H1 (cell line): ENCODE measurements at regions not wholly inside any gene's neighbourhood (a gene's known extent, or its start where the extent isn't known, plus 50 kb on each side); places are given as distances from the start of the nearest gene placed in this dataset.

Experiments
- CTCF ChIA-PET: fragments of 300-600 bp; sonication (Branson Sonifier 250); formaldehyde crosslinking; loops from one replicate; lab custom pipeline; 2021; ENCODE audit not compliant: partially characterized antibody; lab: Charles Lee
- POLR2A ChIA-PET: fragments of 300-600 bp; sonication (Branson Sonifier 250); formaldehyde crosslinking; loops from one replicate; lab custom pipeline; 2021; ENCODE audit warnings: inconsistent platforms; ENCODE audit not compliant: partially characterized antibody; lab: Charles Lee
- DNase-seq, 2 experiments: peaks; one replicate each; pipeline versions ENCODE4 v3.0.0 to v3.0.0-alpha.2; 2010 to 2022; ENCODE audit warnings: low spot score in 2 of 2, low read depth in 1 of 2, mixed read lengths in 1 of 2
- FAIRE-seq: peaks from 2 replicates; lab custom pipeline; 2011; peaks lifted over from hg19 to GRCh38; lab: Jason Lieb, UNC
- H2AFZ ChIP-seq: 2 replicates; pipeline ENCODE4 v1.8.1; 2012; ENCODE audit warnings: low read length, inconsistent platforms
- H2AK5ac ChIP-seq: 2 replicates; pipeline ENCODE4 v1.6.1; 2013; ENCODE audit warnings: low read depth, low read length
- H2BK120ac ChIP-seq: replicated peaks from 2 replicates; pipeline ENCODE3; 2013; ENCODE audit warnings: low read depth, low read length, inconsistent platforms
- H2BK12ac ChIP-seq: 2 replicates; pipeline ENCODE4 v1.6.1; 2013; ENCODE audit warnings: low read depth, low read length
- H2BK15ac ChIP-seq: 2 replicates; pipeline ENCODE4 v1.6.1; 2013; ENCODE audit warnings: low read length
- H2BK20ac ChIP-seq: 2 replicates; pipeline ENCODE4 v1.6.1; 2013; ENCODE audit warnings: low read length
- H2BK5ac ChIP-seq: 2 replicates; pipeline ENCODE4 v1.6.1; 2013; ENCODE audit warnings: low read depth, low read length
- H3K14ac ChIP-seq: 2 replicates; pipeline ENCODE4 v1.6.1; 2013; ENCODE audit warnings: inconsistent platforms; ENCODE audit not compliant: insufficient read length
- H3K18ac ChIP-seq: 2 replicates; pipeline ENCODE4 v1.6.1; 2013; ENCODE audit warnings: low read length; ENCODE audit errors: extremely low read depth
- H3K23ac ChIP-seq: 2 replicates; pipeline ENCODE4 v1.6.1; 2013; ENCODE audit warnings: inconsistent platforms; ENCODE audit not compliant: insufficient read length
- H3K23me2 ChIP-seq: 2 replicates; pipeline ENCODE4 v1.6.1; 2013; ENCODE audit warnings: low read depth, low read length
- H3K27ac ChIP-seq: 2 replicates; pipeline ENCODE4 v1.6.1; 2011; ENCODE audit warnings: low read depth, low read length, inconsistent platforms
- H3K27me3 ChIP-seq, 4 experiments: replicated peaks in 1 of 4; 1 replicate in 1 of 4; 2 replicates in 3 of 4; pipeline versions ENCODE4 v1.6.1 to v1.8.1; 2011 to 2013; ENCODE audit warnings: low read length in 3 of 4, mild to moderate bottlenecking in 3 of 4, inconsistent platforms in 2 of 4, mixed read lengths in 2 of 4, moderate library complexity in 1 of 4; ENCODE audit not compliant: control insufficient read depth in 3 of 4, insufficient read depth in 3 of 4; ENCODE audit errors: extremely low read depth in 1 of 4
- H3K36me3 ChIP-seq, 4 experiments: 2 replicates each; pipeline versions ENCODE4 v1.6.1 to v1.8.1; 2011 to 2013; ENCODE audit warnings: mild to moderate bottlenecking in 4 of 4, low read length in 3 of 4, moderate library complexity in 2 of 4, control low read depth in 1 of 4, inconsistent platforms in 1 of 4; ENCODE audit not compliant: insufficient read depth in 4 of 4, control insufficient read depth in 2 of 4
- H3K4ac ChIP-seq: replicated peaks from 2 replicates; pipeline ENCODE3; 2013; ENCODE audit warnings: low read length, low read depth, mixed read lengths, inconsistent platforms; ENCODE audit not compliant: insufficient read length
- H3K4me1 ChIP-seq, 4 experiments: replicated peaks in 1 of 4; 1 replicate in 1 of 4; 2 replicates in 3 of 4; pipeline versions ENCODE4 v1.6.1 to v1.8.1; 2011 to 2013; ENCODE audit warnings: low read length in 3 of 4, inconsistent platforms in 2 of 4, mixed read lengths in 1 of 4; ENCODE audit not compliant: insufficient read depth in 4 of 4, control insufficient read depth in 3 of 4
- H3K4me2 ChIP-seq, 2 experiments: 2 replicates each; pipeline versions ENCODE4 v1.6.1 to v1.8.1; 2011 to 2013; ENCODE audit warnings: low read depth in 2 of 2, low read length in 2 of 2, control low read depth in 1 of 2, inconsistent platforms in 1 of 2, mild to moderate bottlenecking in 1 of 2; ENCODE audit not compliant: insufficient read depth in 1 of 2
- H3K4me3 ChIP-seq, 4 experiments: fragments of 200-600, 300-600 bp in 1 of 4; sonication (generic), shearing (Covaris generic), sonication (Bioruptor Twin) in 1 of 4; 2 replicates each; pipeline versions ENCODE4 v1.5.1 to v1.8.1; 2011 to 2016; ENCODE audit warnings: low read length in 4 of 4, low read depth in 3 of 4, control low read depth in 2 of 4, inconsistent platforms in 2 of 4, mild to moderate bottlenecking in 2 of 4, mixed read lengths in 1 of 4, moderate library complexity in 1 of 4; ENCODE audit not compliant: insufficient read depth in 2 of 4; ENCODE audit errors: extremely low read depth in 1 of 4
- H3K56ac ChIP-seq: replicated peaks from 2 replicates; pipeline ENCODE3; 2013; ENCODE audit warnings: low read depth, mild to moderate bottlenecking, mixed read lengths, low read length, inconsistent platforms; ENCODE audit not compliant: insufficient read length
- H3K79me1 ChIP-seq: 2 replicates; pipeline ENCODE4 v1.6.1; 2013; ENCODE audit warnings: low read depth, low read length, control low read depth
- H3K79me2 ChIP-seq, 2 experiments: 2 replicates each; pipeline versions ENCODE4 v1.6.1 to v1.8.1; 2012 to 2013; ENCODE audit warnings: low read length in 2 of 2, mild to moderate bottlenecking in 2 of 2, inconsistent platforms in 1 of 2; ENCODE audit not compliant: insufficient read depth in 2 of 2, control insufficient read depth in 1 of 2
- H3K9ac ChIP-seq, 4 experiments: replicated peaks in 1 of 4; 1 replicate in 1 of 4; 2 replicates in 3 of 4; pipeline versions ENCODE4 v1.6.1 to v1.8.1; 2011 to 2013; ENCODE audit warnings: low read depth in 3 of 4, low read length in 3 of 4, control low read depth in 2 of 4, mild to moderate bottlenecking in 2 of 4, moderate library complexity in 2 of 4, inconsistent platforms in 1 of 4; ENCODE audit errors: extremely low read depth in 1 of 4
- H3K9me3 ChIP-seq, 2 experiments: 2 replicates each; pipeline versions ENCODE4 v1.6.1 to v1.8.1; 2012 to 2013; ENCODE audit warnings: mild to moderate bottlenecking in 2 of 2, moderate library complexity in 2 of 2, control low read depth in 1 of 2, inconsistent platforms in 1 of 2, low read depth in 1 of 2, low read length in 1 of 2, mixed read lengths in 1 of 2; ENCODE audit not compliant: insufficient read depth in 2 of 2
- H4K20me1 ChIP-seq, 2 experiments: replicated peaks in 1 of 2; 2 replicates each; pipeline versions ENCODE3 to v1.8.1; 2011 to 2013; ENCODE audit warnings: inconsistent platforms in 2 of 2, low read length in 2 of 2, mild to moderate bottlenecking in 1 of 2; ENCODE audit not compliant: insufficient read depth in 2 of 2, control insufficient read depth in 1 of 2
- H4K5ac ChIP-seq: 2 replicates; pipeline ENCODE4 v1.6.1; 2013; ENCODE audit warnings: low read length, low read depth, mixed read lengths, inconsistent platforms; ENCODE audit not compliant: insufficient read length
- H4K8ac ChIP-seq: 2 replicates; pipeline ENCODE4 v1.8.0; 2013; ENCODE audit warnings: mild to moderate bottlenecking, moderate library complexity, low read length, inconsistent platforms; ENCODE audit not compliant: insufficient read depth; ENCODE audit errors: extremely low read depth
- H4K91ac ChIP-seq: replicated peaks from 2 replicates; pipeline ENCODE3; 2013; ENCODE audit warnings: low read length, mixed read lengths, inconsistent platforms; ENCODE audit not compliant: insufficient read length
- CBX5 ChIP-seq: fragments of 300-800, 300-1000 bp; sonication (generic); IDR thresholded peaks from 2 replicates; pipeline ENCODE4 v1.7.1; 2016; ENCODE audit warnings: antibody characterized with exemption, low read length, low read depth
- EZH2 ChIP-seq: fragments of 200-600 bp; sonication (generic); IDR thresholded peaks from 2 replicates; pipeline ENCODE4 v1.7.1; 2012; ENCODE audit warnings: low read depth, mild to moderate bottlenecking, moderate library complexity, low read length, inconsistent platforms; ENCODE audit not compliant: severe bottlenecking
- KDM4A ChIP-seq: IDR thresholded peaks from one replicate; pipeline ENCODE4 v1.7.1; 2012; ENCODE audit warnings: low read depth, mild to moderate bottlenecking, moderate library complexity, low read length, inconsistent platforms; ENCODE audit not compliant: severe bottlenecking
- RBBP5 ChIP-seq: IDR thresholded peaks from 2 replicates; pipeline ENCODE4 v1.7.1; 2012; ENCODE audit warnings: low read depth, mild to moderate bottlenecking, inconsistent platforms, low read length, moderate library complexity, borderline replicate concordance
- TAF1 ChIP-seq: IDR thresholded peaks from 2 replicates; pipeline ENCODE4 v1.6.1; 2011; ENCODE audit warnings: mild to moderate bottlenecking, low read depth, low read length
- TEAD4 ChIP-seq: IDR thresholded peaks from 2 replicates; pipeline ENCODE4 v1.6.1; 2012; ENCODE audit warnings: low read depth, low read length, inconsistent platforms, mixed read lengths
- WGBS, 2 experiments: shearing (Covaris generic) in 1 of 2; methylation state at CpG; one replicate each; pipeline versions ENCODE4 v1.1.6 to v1.1.7; 2013 to 2015; ENCODE audit warnings: low lambda C conversion rate in 2 of 2, mixed read lengths in 2 of 2, inconsistent platforms in 1 of 2, low coverage in 1 of 2, missing lambda C conversion rate in 1 of 2; ENCODE audit not compliant: insufficient replicate concordance in 2 of 2, insufficient coverage in 1 of 2, insufficient read length in 1 of 2; ENCODE audit errors: extremely low coverage in 1 of 2, missing lambda C conversion rate in 1 of 2; 5-methylcytosine and 5-hydroxymethylcytosine counted together
- TF ChIP-seq, protein P1 (sequence below): IDR thresholded peaks from 2 replicates; pipeline ENCODE4 v1.6.1; 2012; ENCODE audit warnings: inconsistent platforms
- TF ChIP-seq, protein P2 (sequence below): IDR thresholded peaks from 2 replicates; pipeline ENCODE4 v1.6.1; 2012; ENCODE audit warnings: low read length, inconsistent platforms
- TF ChIP-seq, protein P3 (sequence below): IDR thresholded peaks from 2 replicates; pipeline ENCODE4 v1.6.1; 2011; ENCODE audit warnings: low read length, improper control_type of control experiment

DNA sequence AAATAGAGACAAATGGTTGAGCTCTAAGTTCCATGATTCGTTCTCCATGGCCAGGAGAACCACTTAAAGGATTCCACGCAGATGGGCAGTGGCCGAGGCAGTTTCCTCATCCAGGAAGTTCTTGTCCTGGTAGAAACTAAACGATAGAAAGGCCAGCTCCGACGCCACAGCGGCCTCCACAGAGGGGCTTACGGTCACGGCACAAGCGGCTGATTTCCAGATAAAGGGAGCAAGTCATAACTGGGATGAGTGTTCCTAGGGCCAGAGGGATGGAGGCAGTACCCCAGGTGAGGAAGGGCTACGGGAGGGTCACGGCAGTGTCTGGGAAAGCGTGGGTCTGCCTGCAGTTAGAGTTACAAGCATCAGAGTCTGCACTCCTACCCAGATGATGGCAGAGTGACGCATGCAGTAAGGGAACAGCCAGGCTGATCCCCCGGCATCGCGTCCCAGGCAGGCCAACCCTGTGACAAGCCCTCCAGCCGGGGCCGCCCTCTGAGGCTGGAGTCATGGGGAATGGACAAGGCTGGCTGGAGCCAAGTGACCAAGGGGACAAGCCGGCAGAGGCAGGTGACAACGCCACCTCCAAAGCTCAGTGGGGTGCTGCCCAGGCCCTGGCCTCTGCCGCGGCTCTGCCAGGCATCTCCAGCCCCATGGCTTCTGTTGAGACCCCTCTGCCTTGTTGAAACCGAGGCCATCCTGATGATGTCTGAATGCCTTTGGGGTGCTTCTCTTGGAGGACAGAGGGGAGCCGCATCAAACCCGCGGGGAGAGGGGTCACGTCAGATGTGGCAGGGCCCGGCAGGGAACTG lies 475.1 kb downstream of the BRD1 start:
- Histone ChIP-seq H2AFZ (no peak overlapping the region), H4K8ac (no peak overlapping the region), H3K9me3 (no peaks in the 10 kb centered on the region), H3K23me2 (no peaks in the 10 kb centered on the region), H3K4me2 (no peak overlapping the region), H3K4ac (no peak overlapping the region), H3K56ac (no peak overlapping the region), H3K79me1 (no peaks in the 10 kb centered on the region), H3K27ac (no peak overlapping the region), H3K27me3 (no peaks in the 10 kb centered on the region), H3K36me3 (no peaks in the 10 kb centered on the region), H2BK15ac (no peak overlapping the region), H3K18ac (no peak overlapping the region), H2AK5ac (no peak overlapping the region), H3K23ac (no peak overlapping the region), H3K14ac (no peak overlapping the region), H3K4me1 (no peaks in the 10 kb centered on the region; a peak in 1 of 7 replicates), H4K5ac (no peak overlapping the region), H3K9ac (no peak overlapping the region), H4K20me1 (no peaks in the 10 kb centered on the region), H2BK20ac (no peak overlapping the region), H3K79me2 (no peaks in the 10 kb centered on the region), H4K91ac (no peak overlapping the region), H3K4me3 (no peak overlapping the region), H2BK12ac (no peak overlapping the region), H2BK120ac (no peak overlapping the region), H2BK5ac (no peak overlapping the region)
- ChIA-PET CTCF (interaction anchor here (1.2 kb wide), 1 partner anchor 198 kb away, joined by 3 read pairs; no protein-coding TSS in a partner anchor), POLR2A (no interaction called here)
- DNase-seq (no peak), FAIRE-seq (no peak)
- 94% methylated on average over 29 of the region's 29 CpGs; no CpG with 5 or more reads in 1 of the 2 experiments for WGBS, 2 experiments
- TF ChIP-seq CBX5 = no peak
- TF ChIP-seq TEAD4 = no peak
- TF ChIP-seq EZH2 = no peak
- no peak for TF ChIP-seq KDM4A
- TF ChIP-seq, protein P1, sequence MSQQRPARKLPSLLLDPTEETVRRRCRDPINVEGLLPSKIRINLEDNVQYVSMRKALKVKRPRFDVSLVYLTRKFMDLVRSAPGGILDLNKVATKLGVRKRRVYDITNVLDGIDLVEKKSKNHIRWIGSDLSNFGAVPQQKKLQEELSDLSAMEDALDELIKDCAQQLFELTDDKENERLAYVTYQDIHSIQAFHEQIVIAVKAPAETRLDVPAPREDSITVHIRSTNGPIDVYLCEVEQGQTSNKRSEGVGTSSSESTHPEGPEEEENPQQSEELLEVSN = no peak
- TF ChIP-seq, protein P2, sequence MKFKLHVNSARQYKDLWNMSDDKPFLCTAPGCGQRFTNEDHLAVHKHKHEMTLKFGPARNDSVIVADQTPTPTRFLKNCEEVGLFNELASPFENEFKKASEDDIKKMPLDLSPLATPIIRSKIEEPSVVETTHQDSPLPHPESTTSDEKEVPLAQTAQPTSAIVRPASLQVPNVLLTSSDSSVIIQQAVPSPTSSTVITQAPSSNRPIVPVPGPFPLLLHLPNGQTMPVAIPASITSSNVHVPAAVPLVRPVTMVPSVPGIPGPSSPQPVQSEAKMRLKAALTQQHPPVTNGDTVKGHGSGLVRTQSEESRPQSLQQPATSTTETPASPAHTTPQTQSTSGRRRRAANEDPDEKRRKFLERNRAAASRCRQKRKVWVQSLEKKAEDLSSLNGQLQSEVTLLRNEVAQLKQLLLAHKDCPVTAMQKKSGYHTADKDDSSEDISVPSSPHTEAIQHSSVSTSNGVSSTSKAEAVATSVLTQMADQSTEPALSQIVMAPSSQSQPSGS = no peak
- no peak for TF ChIP-seq RBBP5
- no peak for TF ChIP-seq TAF1
- TF ChIP-seq, protein P3, sequence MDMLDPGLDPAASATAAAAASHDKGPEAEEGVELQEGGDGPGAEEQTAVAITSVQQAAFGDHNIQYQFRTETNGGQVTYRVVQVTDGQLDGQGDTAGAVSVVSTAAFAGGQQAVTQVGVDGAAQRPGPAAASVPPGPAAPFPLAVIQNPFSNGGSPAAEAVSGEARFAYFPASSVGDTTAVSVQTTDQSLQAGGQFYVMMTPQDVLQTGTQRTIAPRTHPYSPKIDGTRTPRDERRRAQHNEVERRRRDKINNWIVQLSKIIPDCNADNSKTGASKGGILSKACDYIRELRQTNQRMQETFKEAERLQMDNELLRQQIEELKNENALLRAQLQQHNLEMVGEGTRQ = no peak
